Gastrocnemius medialis (tissue), 4 donors: ENCODE measurements at regions not wholly inside any gene's neighbourhood (a gene's known extent, or its start where the extent isn't known, plus 50 kb on each side); places are given as distances from the start of the nearest gene placed in this dataset.
"Not testable (repeated sequence)": the region's sequence is repeated elsewhere in the genome, so short reads cannot be mapped to it uniquely, and the experiment has no call there.

Experiments used
- CTCF ChIP-seq, 5 experiments: fragments of 450-650 bp in 3 of 5; fragments of 200-600 bp in 2 of 5; sonication (generic) in 2 of 5; IDR thresholded peaks in 4 of 5; conservative IDR thresholded peaks in 1 of 5; 1 replicate in 4 of 5; 2 replicates in 1 of 5; pipeline ENCODE4 v1.5.1; 2016 to 2019; ENCODE audit warnings: antibody characterized with exemption in 5 of 5, mild to moderate bottlenecking in 3 of 5, moderate library complexity in 3 of 5
- POLR2A ChIP-seq, 2 donors: fragments of 450-650 bp; IDR thresholded peaks; one replicate each; pipeline ENCODE4 v1.6.1; 2017; ENCODE audit warnings: antibody characterized with exemption in 2 of 2, mild to moderate bottlenecking in 2 of 2, moderate library complexity in 2 of 2

GRCh38 chr2:97375913-97376312 lies 213.8 kb downstream of the ANKRD36B start:
- TF ChIP-seq CTCF (IDR thresholded peaks at IDR 0.05 in 4 of 5, conservative IDR thresholded peaks at IDR 0.05 in 1 of 5); POLR2A (IDR thresholded peaks at IDR 0.05): not testable (repeated sequence)
